Subcutaneous abdominal adipose tissue (tissue), 5 donors: ENCODE measurements at regions not wholly inside any gene's neighbourhood (a gene's known extent, or its start where the extent isn't known, plus 50 kb on each side); places are given as distances from the start of the nearest gene placed in this dataset.
"Not testable (repeated sequence)": the region's sequence is repeated elsewhere in the genome, so short reads cannot be mapped to it uniquely, and the experiment has no call there.

Experiments used
- H3K27ac ChIP-seq: one replicate; pipeline ENCODE4 v1.7.0; 2013; ENCODE audit warnings: low read depth, mild to moderate bottlenecking, inconsistent platforms, low read length, moderate library complexity
- H3K27me3 ChIP-seq, 5 donors: one replicate each; pipeline ENCODE4 v1.7.0; 2013; ENCODE audit warnings: low read length in 5 of 5, inconsistent platforms in 1 of 5; ENCODE audit not compliant: control insufficient read depth in 5 of 5, insufficient read depth in 4 of 5
- H3K36me3 ChIP-seq, 5 donors: one replicate each; pipeline ENCODE4 v1.7.0; 2013; ENCODE audit warnings: low read length in 5 of 5; ENCODE audit not compliant: control insufficient read depth in 5 of 5, insufficient read depth in 5 of 5
- H3K4me1 ChIP-seq, 5 donors: one replicate each; pipeline ENCODE4 v1.7.0; 2013; ENCODE audit warnings: low read length in 5 of 5, mild to moderate bottlenecking in 3 of 5, moderate library complexity in 1 of 5; ENCODE audit not compliant: control insufficient read depth in 5 of 5, insufficient read depth in 5 of 5
- H3K4me3 ChIP-seq, 5 donors: one replicate each; pipeline ENCODE4 v1.7.0; 2013; ENCODE audit warnings: low read length in 5 of 5, low read depth in 1 of 5
- H3K9ac ChIP-seq, 5 donors: one replicate each; pipeline ENCODE4 v1.7.0; 2013; ENCODE audit warnings: low read length in 5 of 5, mild to moderate bottlenecking in 4 of 5, moderate library complexity in 3 of 5
- H3K9me3 ChIP-seq, 5 donors: one replicate each; pipeline ENCODE4 v1.7.0; 2013; ENCODE audit warnings: low read length in 5 of 5; ENCODE audit not compliant: control insufficient read depth in 5 of 5
- donor health status: healthy.
- donor health status: healthy.
- donor health status: healthy.
- donor health status: healthy.
- donor health status: healthy.

DNA sequence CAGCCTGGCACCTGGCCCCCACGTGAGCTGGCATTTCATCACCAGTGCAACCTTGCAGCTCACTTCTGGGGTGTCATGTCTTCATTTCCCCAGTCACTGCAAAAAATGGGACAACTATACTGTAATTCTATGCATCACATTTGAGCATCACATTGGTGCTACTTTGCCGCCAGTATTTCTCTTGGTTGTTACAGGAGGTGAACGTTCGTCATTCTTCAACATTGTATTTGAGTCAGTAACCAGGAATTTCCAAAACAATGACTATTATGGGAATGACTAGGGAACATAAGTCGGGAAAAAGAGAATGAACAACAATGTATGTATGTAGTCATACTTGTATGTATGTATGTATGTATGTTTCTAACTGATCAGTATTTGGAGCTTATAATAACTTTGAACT, 1278.0 kb downstream of the EFNA5 start:
- Histone ChIP-seq H3K27me3 (no peaks in the 10 kb centered on the region), H3K4me3 (no peak overlapping the region), H3K4me1 (no peaks in the 10 kb centered on the region), H3K27ac (no peak overlapping the region), H3K36me3 (no peaks in the 10 kb centered on the region), H3K9ac (no peak overlapping the region), H3K9me3 (no peaks in the 10 kb centered on the region)

GRCh38 chr5:106387767-106388166, 1283.0 kb downstream of the EFNA5 start:
- not testable (repeated sequence) for H3K27ac ChIP-seq, H3K9me3 ChIP-seq, H3K36me3 ChIP-seq

DNA sequence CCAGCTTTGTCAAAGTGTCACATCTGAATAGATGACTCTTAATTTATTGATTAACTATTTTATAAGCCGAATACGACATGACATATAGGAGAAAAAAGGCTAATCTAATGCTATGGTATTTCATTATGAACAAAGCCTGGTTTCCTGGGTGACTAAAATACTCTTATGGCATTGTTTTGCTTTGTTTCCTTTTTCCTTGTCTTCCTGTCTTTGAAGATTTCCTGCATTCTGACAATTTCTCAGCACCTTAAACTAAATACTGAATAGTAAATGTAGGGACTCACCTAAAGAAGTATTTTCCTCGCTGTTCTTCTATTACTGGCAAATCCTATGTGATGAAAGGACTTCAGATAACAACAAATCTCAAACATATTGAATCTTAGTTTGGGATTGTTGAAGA, 1284.5 kb downstream of the EFNA5 start:
- H3K4me3 ChIP-seq = no peak overlapping the region
- no peaks in the 10 kb centered on the region for H3K27me3 ChIP-seq
- no peaks in the 10 kb centered on the region for H3K36me3 ChIP-seq
- no peak overlapping the region for H3K27ac ChIP-seq
- H3K9ac ChIP-seq = no peak overlapping the region
- H3K4me1 ChIP-seq = no peaks in the 10 kb centered on the region
- no peaks in the 10 kb centered on the region for H3K9me3 ChIP-seq

More at GRCh38 chr5:106387767-106388166, 1283.0 kb downstream of the EFNA5 start:
- H3K4me3 ChIP-seq, H3K27me3 ChIP-seq, H3K9ac ChIP-seq, H3K4me1 ChIP-seq: not testable (repeated sequence)

DNA sequence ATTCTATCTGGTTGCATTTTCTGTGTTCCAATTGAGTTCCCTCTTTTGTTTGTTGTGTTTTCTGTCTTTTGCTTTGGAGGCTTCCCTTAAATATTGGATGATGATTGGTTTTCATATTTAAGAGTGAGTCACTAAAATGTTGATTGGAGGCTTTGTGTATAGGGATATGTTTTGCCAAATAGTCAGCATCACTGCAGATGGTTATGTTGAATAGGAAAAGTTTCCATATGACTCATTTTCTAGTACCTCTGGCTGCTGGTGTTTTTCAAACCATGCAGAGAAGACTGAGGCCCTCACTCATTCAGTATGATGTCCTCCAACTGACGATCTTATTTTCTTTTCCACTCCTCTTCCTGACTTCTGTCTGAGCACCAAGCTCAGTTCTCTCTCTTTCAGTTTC, 1290.0 kb downstream of the EFNA5 start:
- no peak overlapping the region for H3K9ac ChIP-seq
- H3K4me1 ChIP-seq = no peaks in the 10 kb centered on the region
- no peak overlapping the region for H3K27ac ChIP-seq
- no peaks in the 10 kb centered on the region for H3K27me3 ChIP-seq
- no peaks in the 10 kb centered on the region for H3K9me3 ChIP-seq
- H3K36me3 ChIP-seq = no peaks in the 10 kb centered on the region
- H3K4me3 ChIP-seq = no peak overlapping the region

DNA sequence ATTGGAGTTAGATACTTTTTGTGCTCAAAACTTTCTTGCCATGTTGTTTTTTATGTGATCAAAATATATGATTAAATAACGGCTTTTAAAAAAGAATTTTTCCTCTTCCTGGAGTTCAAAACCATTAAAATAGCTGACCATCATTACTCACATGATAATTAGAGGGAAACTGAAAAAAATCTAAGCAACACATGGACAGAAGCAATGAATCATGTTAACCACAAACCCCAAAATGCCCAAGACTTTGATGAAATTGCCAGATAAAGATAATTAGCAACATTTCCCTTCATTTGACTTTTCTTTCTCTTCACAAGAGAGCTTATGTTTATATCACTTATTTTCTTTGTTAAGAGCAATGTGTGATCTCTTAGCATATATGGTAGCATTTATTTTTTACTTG, 1294.2 kb downstream of the EFNA5 start:
- H3K4me3 ChIP-seq = no peak overlapping the region
- H3K27ac ChIP-seq = no peak overlapping the region
- no peaks in the 10 kb centered on the region for H3K36me3 ChIP-seq
- no peaks in the 10 kb centered on the region for H3K4me1 ChIP-seq
- H3K27me3 ChIP-seq = no peaks in the 10 kb centered on the region
- H3K9me3 ChIP-seq = no peaks in the 10 kb centered on the region
- H3K9ac ChIP-seq = no peak overlapping the region

GRCh38 chr5:106374956-106375355, 1295.8 kb downstream of the EFNA5 start:
- Histone ChIP-seq H3K36me3 (no peaks in the 10 kb centered on the region), H3K4me1 (no peaks in the 10 kb centered on the region), H3K9me3 (peaks cover 0 to 11% (median under 1%) of the 10 kb centered on the region in 5 donors), H3K27me3 (no peaks in the 10 kb centered on the region), H3K9ac (no peak overlapping the region), H3K27ac (no peak overlapping the region), H3K4me3 (no peak overlapping the region)

GRCh38 chr5:106368021-106368420, 1302.7 kb downstream of the EFNA5 start:
- Histone ChIP-seq H3K9me3 (peaks cover 0 to 15% (median 4%) of the 10 kb centered on the region in 5 donors), H3K4me3 (no peak overlapping the region), H3K36me3 (no peaks in the 10 kb centered on the region)

GRCh38 chr5:106367281-106367680, 1303.5 kb downstream of the EFNA5 start:
- Histone ChIP-seq H3K9ac (no peak overlapping the region), H3K4me1 (no peaks in the 10 kb centered on the region), H3K27ac (no peak overlapping the region)

More at GRCh38 chr5:106368021-106368420, 1302.7 kb downstream of the EFNA5 start:
- Histone ChIP-seq H3K4me1 (no peaks in the 10 kb centered on the region), H3K27me3 (no peaks in the 10 kb centered on the region), H3K27ac (no peak overlapping the region), H3K9ac (no peak overlapping the region)

GRCh38 chr5:106363578-106363977, 1307.2 kb downstream of the EFNA5 start:
- no peak overlapping the region for H3K4me3 ChIP-seq
- no peaks in the 10 kb centered on the region for H3K4me1 ChIP-seq
- no peak overlapping the region for H3K9ac ChIP-seq
- H3K9me3 ChIP-seq = peaks cover 0 to 5% (median 2%) of the 10 kb centered on the region in 5 donors
- H3K27me3 ChIP-seq = no peaks in the 10 kb centered on the region
- H3K27ac ChIP-seq = no peak overlapping the region
- H3K36me3 ChIP-seq = no peaks in the 10 kb centered on the region

More at GRCh38 chr5:106367281-106367680, 1303.5 kb downstream of the EFNA5 start:
- no peaks in the 10 kb centered on the region for H3K27me3 ChIP-seq
- no peak overlapping the region for H3K4me3 ChIP-seq
- H3K9me3 ChIP-seq = peaks cover 0 to 15% (median 4%) of the 10 kb centered on the region in 5 donors
- H3K36me3 ChIP-seq = no peaks in the 10 kb centered on the region

DNA sequence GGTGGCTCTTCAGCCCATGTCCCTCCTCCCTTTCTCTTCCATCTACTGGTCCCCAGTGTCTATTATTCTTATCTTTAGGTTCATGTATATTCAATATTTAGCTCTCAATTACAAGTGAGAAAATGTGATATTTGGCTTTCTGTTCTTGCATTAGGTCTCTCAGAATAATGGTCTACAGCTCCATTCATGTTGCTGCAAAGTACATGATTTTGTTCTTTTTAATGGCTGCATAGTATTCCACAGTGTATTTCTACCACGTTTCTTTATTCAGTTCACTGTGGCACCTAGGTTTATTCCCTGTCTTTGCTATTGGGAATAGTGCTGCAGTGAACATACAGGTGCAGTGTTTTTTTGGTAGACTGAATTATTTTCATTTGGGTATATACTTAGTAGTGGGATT, 1308.8 kb downstream of the EFNA5 start:
- H3K4me1 ChIP-seq = no peaks in the 10 kb centered on the region
- H3K4me3 ChIP-seq = no peak overlapping the region
- H3K9me3 ChIP-seq = peaks cover 0 to 5% (median 2%) of the 10 kb centered on the region in 5 donors
- H3K27me3 ChIP-seq = no peaks in the 10 kb centered on the region
- no peak overlapping the region for H3K9ac ChIP-seq
- no peak overlapping the region for H3K27ac ChIP-seq
- H3K36me3 ChIP-seq = no peaks in the 10 kb centered on the region

- Histone ChIP-seq H3K36me3 (no peaks in the 10 kb centered on the region), H3K27ac (no peak overlapping the region), H3K4me1 (no peaks in the 10 kb centered on the region), H3K9me3 (peaks cover 0 to 4% (median 0%) of the 10 kb centered on the region in 5 donors), H3K9ac (no peak overlapping the region), H3K27me3 (no peaks in the 10 kb centered on the region), H3K4me3 (no peak overlapping the region)
Observed at GRCh38 chr5:106331415-106331814, 1339.3 kb downstream of the EFNA5 start.
